Eye (tissue), 1 donor: ENCODE measurements at regions not wholly inside any gene's neighbourhood (a gene's known extent, or its start where the extent isn't known, plus 50 kb on each side); places are given as distances from the start of the nearest gene placed in this dataset.
"Not testable (repeated sequence)": the region's sequence is repeated elsewhere in the genome, so short reads cannot be mapped to it uniquely, and the experiment has no call there.

ENCODE experiments used
- DNase-seq: peaks from one replicate; pipeline ENCODE4 v3.0.0-alpha.2; 2015

GRCh38 chr15:24733659-24734058 is 58.1 kb downstream of the NPAP1 start:
- DNase-seq: no peak

- no peak for DNase-seq
Observed at GRCh38 chr15:24734396-24734795, 58.8 kb downstream of the NPAP1 start.

GRCh38 chr15:24745290-24745689 is 69.7 kb downstream of the NPAP1 start:
- no peak for DNase-seq

GRCh38 chr15:24746094-24746493 is 70.5 kb downstream of the NPAP1 start:
- DNase-seq: no peak

- no peak for DNase-seq
Observed at GRCh38 chr15:24747376-24747775, 71.8 kb downstream of the NPAP1 start.

GRCh38 chr15:24748812-24749439 is 73.4 kb downstream of the NPAP1 start:
- no peak for DNase-seq

- DNase-seq: no peak
Observed at GRCh38 chr15:24752354-24752753, 76.8 kb downstream of the NPAP1 start.

GRCh38 chr15:24756101-24756500 is 80.5 kb downstream of the NPAP1 start:
- no peak for DNase-seq

GRCh38 chr15:24760066-24760465 is 84.5 kb downstream of the NPAP1 start:
- DNase-seq: no peak

- DNase-seq: peak; percentile 2
Observed at GRCh38 chr15:24761704-24762302, 86.2 kb downstream of the NPAP1 start.

- no peak for DNase-seq
Observed at GRCh38 chr15:24763891-24764290, 88.3 kb downstream of the NPAP1 start.

- DNase-seq: no peak
Observed at GRCh38 chr15:24764375-24765171, 89.0 kb downstream of the NPAP1 start.

- DNase-seq: peak; percentile 4
Observed at GRCh38 chr15:24766511-24767133, 91.0 kb downstream of the NPAP1 start.

GRCh38 chr15:24772266-24772665 is 96.7 kb downstream of the NPAP1 start:
- DNase-seq: no peak

GRCh38 chr15:24772686-24773373 is 97.3 kb downstream of the NPAP1 start:
- peak; percentile 93 for DNase-seq

- no peak for DNase-seq
Observed at GRCh38 chr15:24777307-24777706, 101.7 kb downstream of the NPAP1 start.

GRCh38 chr15:24784506-24784905 is 108.9 kb downstream of the NPAP1 start:
- no peak for DNase-seq

- DNase-seq: no peak
Observed at GRCh38 chr15:24786347-24786746, 110.8 kb downstream of the NPAP1 start.

- not testable (repeated sequence) for DNase-seq
Observed at GRCh38 chr15:24802624-24803023, 127.0 kb downstream of the NPAP1 start.

- DNase-seq: no peak
Observed at GRCh38 chr15:24819680-24820079, 135.1 kb upstream of the SNRPN start.

GRCh38 chr15:24823473-24823872 is 131.3 kb upstream of the SNRPN start:
- peak; percentile 79 for DNase-seq

- no peak for DNase-seq
Observed at GRCh38 chr15:24832282-24832681, 122.5 kb upstream of the SNRPN start.

- DNase-seq: no peak
Observed at GRCh38 chr15:24835301-24835700, 119.5 kb upstream of the SNRPN start.
